GM12873 (cell line): ENCODE measurements at regions not wholly inside any gene's neighbourhood (a gene's known extent, or its start where the extent isn't known, plus 50 kb on each side); places are given as distances from the start of the nearest gene placed in this dataset.

ENCODE experiments used
- TF ChIP-seq, protein P1 (sequence below): IDR thresholded peaks from 2 replicates; pipeline ENCODE4 v1.5.1; 2012; ENCODE audit warnings: low read depth, mild to moderate bottlenecking, moderate library complexity, low read length, control low read depth; ENCODE audit not compliant: insufficient read depth; ENCODE audit errors: missing control alignments

DNA sequence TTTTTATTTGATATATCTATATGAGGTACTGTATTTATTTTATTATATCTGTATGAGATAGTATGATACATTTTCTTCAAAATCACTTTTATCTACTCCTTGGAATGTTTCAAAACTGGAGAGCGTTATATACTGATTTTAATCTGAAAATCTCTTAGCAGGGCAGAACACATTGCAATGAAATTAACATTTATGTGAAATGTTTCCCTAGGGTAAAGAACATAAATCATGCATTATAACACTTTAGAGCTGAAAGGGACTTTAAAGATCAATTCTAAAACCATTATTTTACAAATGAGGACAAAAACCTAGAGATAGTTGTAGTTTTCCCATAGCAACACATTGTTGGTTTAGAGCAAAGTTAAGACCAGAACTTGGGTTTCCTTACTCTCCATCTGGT is 153.7 kb downstream of the ATOH1 start:
- TF ChIP-seq, protein P1, sequence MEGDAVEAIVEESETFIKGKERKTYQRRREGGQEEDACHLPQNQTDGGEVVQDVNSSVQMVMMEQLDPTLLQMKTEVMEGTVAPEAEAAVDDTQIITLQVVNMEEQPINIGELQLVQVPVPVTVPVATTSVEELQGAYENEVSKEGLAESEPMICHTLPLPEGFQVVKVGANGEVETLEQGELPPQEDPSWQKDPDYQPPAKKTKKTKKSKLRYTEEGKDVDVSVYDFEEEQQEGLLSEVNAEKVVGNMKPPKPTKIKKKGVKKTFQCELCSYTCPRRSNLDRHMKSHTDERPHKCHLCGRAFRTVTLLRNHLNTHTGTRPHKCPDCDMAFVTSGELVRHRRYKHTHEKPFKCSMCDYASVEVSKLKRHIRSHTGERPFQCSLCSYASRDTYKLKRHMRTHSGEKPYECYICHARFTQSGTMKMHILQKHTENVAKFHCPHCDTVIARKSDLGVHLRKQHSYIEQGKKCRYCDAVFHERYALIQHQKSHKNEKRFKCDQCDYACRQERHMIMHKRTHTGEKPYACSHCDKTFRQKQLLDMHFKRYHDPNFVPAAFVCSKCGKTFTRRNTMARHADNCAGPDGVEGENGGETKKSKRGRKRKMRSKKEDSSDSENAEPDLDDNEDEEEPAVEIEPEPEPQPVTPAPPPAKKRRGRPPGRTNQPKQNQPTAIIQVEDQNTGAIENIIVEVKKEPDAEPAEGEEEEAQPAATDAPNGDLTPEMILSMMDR: no peak

DNA sequence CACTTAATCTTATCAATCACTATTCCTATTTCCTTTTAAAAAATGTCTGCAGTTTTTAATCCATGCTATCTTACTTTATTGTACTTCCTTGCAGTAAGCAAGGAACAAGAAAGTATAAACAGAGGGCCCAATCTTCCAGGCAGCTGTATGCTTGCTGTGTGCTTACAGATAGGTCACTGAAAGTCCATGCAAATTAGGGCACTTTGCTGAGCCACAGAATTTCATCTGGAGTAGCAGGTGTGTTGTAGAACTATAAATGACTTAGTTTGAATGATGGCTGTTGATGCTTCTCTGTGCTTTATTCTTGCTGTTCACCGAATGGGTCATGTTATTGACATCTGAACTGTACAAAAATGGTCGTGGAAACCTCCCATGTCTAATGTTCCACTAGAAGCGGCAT is 154.6 kb downstream of the ATOH1 start:
- TF ChIP-seq, protein P1: no peak

DNA sequence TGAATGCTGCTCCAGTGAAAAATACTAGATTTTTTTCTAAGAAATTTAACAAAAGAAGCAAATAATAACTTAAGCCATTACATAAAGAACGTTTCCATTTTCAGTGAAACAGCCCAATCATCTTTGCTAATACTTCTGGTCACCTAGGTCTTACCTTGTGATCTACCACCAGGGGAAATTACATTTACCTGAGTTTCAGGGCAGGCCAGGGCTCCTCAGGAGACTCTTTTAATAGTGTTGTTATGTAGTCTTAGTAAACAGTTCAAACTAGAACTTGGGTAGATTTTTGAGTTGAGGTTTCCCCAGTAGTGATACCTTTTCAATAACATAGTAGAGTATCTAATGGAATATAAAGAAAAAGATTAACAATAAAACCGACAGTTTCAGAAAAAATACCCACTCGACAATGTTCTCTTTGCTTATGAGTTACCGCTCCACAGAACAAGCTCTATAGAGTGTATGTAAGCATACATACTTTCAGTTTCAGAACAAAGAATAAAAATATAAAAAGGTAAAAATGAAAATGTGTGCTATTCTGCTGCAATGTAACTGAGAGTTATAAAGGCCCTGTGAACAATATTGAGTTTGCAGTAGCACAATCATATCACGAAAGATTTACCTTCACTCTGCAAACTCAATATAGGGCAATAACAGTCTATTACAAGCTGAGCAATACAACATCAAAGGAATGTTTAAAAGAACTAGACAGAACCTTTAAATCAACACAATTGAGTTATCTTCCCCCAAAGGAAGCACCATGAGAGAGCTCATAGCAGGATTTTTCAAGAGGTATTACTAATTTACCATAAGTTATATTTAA is 165.8 kb downstream of the ATOH1 start:
- TF ChIP-seq, protein P1: no peak

DNA sequence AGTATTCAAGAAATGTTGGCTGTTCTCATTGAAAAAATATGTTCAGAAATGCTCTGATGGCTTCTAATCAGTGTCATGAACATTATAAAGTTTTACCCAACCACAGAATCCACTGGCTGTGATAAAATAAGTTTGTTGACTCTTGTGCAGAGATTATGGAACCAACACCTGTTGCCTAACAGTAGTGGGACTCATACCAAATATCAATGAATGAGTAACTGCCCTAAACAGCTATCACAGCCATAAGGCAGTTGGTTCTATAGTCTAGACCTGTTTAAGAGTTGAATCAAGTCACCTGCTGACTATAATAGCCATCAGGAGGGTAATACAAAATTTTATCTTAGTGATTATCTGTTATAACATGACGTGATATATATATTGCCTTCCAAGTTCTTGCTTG is 168.3 kb downstream of the ATOH1 start:
- TF ChIP-seq, protein P1: no peak

DNA sequence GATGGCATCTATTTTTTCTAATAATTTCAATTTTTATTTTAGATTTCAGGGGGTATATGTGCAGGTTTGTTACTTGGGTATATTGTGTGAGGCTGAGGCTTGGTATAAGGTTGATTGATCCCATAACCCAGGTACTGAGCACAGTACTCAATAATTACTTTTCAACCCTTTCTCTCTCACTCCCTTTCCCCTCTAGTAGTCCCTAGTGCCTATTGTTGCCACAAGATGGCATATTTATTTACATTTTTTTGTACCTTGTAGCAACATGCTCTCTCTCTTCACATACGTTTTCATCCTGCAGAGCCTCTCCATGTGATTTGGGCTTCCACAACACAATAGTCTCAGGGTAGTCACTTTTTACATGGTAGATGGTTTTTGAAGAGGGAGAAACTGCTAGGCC is 172.0 kb downstream of the ATOH1 start:
- TF ChIP-seq, protein P1: no peak

DNA sequence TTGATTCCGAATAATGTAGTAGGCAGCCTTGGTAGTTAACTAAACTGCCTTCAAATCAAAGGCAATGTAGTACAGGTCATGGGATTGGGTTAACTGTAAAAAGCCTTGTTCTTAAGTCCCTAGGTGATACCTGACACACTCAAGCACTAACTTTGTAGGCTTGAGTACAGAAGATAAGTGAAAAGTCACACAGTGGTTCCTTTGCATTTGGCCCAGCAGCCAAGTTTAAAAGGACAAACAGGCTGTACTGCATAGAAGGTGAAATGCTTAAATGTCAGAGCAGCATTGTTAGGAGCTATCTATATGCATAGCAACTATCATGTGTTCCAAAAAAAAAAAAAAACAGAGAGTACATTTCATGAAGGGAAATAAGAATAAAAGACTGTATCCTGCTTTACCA is 178.4 kb downstream of the ATOH1 start:
- TF ChIP-seq, protein P1: no peak

DNA sequence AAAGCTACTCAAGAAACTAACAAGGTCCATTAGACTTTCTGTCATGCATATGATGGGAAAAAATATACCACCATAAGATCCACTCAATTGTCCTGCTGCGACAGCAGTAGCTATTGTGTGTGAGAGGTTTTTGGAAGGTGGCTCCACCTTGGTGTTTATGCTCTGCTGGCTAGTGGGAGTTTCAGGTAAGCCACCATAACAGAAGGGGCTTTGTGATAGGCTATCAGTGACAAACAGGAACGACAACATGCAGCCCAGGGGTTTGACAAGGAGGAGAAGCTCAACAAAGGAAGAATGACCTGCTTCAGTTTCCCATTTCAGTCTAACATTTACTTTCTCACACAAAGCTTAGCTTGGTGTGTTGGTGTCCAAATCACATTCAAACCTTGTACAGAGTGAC is 182.6 kb downstream of the ATOH1 start:
- TF ChIP-seq, protein P1: no peak
